ENCODE measurements at regions not wholly inside any gene's neighbourhood (a gene's known extent, or its start where the extent isn't known, plus 50 kb on each side); places are given as distances from the start of the nearest gene placed in this dataset.
A peak's percentile ranks its signal among the peaks of the same experiment; 100 is the strongest.

GRCh38 chr10:29132551-29133111 lies 156.2 kb upstream of the LYZL1 start:
- H3K9ac ChIP-seq (ENCODE audit: low read length): no peak overlapping the region
- H3K9me3 ChIP-seq (ENCODE audit: insufficient read depth, low read depth, low read length): no peaks in the 10 kb centered on the region
- FAIRE-seq (no peak), DNase-seq (ENCODE audit: low read depth) (no peak)
- H3K4me1 Mint-ChIP-seq (ENCODE audit: low read depth, unreplicated experiment): no peaks in the 10 kb centered on the region
- no peaks in the 10 kb centered on the region for H4K20me1 ChIP-seq (ENCODE audit: insufficient read depth, low read length)
- H3K79me2 ChIP-seq (ENCODE audit: insufficient read depth, low read length): no peaks in the 10 kb centered on the region
- TF ChIP-seq, protein P1, sequence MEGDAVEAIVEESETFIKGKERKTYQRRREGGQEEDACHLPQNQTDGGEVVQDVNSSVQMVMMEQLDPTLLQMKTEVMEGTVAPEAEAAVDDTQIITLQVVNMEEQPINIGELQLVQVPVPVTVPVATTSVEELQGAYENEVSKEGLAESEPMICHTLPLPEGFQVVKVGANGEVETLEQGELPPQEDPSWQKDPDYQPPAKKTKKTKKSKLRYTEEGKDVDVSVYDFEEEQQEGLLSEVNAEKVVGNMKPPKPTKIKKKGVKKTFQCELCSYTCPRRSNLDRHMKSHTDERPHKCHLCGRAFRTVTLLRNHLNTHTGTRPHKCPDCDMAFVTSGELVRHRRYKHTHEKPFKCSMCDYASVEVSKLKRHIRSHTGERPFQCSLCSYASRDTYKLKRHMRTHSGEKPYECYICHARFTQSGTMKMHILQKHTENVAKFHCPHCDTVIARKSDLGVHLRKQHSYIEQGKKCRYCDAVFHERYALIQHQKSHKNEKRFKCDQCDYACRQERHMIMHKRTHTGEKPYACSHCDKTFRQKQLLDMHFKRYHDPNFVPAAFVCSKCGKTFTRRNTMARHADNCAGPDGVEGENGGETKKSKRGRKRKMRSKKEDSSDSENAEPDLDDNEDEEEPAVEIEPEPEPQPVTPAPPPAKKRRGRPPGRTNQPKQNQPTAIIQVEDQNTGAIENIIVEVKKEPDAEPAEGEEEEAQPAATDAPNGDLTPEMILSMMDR (IDR thresholded peaks at IDR 0.05; ENCODE audit: insufficient read depth, low read depth, low read length): no peak
- no peak for TF ChIP-seq EZH2 (IDR thresholded peaks at IDR 0.05; ENCODE audit: insufficient read depth, low read length)
- H2AFZ ChIP-seq (ENCODE audit: low read depth, low read length): peak overlapping the region; percentile 60
- H3K4me1 ChIP-seq (ENCODE audit: insufficient read depth, low read length): peaks cover 12% of the 10 kb centered on the region
- no peaks in the 10 kb centered on the region for H3K36me3 ChIP-seq (ENCODE audit: insufficient read depth, low read length)
- H3K27me3 ChIP-seq (ENCODE audit: insufficient read depth, low read length): no peaks in the 10 kb centered on the region
- H3K4me3 ChIP-seq (ENCODE audit: insufficient read depth, low read depth, low read length): no peak overlapping the region
- H3K4me2 ChIP-seq (ENCODE audit: low read length): peak overlapping the region; percentile 45
- H3K27ac Mint-ChIP-seq (ENCODE audit: unreplicated experiment): peak overlapping the region; percentile 35
- no peak overlapping the region for H3K4me3 Mint-ChIP-seq (ENCODE audit: unreplicated experiment)
- no peak overlapping the region for H3K27ac ChIP-seq (ENCODE audit: low read depth, low read length)
- peaks cover 5% of the 10 kb centered on the region for H3K9me3 Mint-ChIP-seq (ENCODE audit: unreplicated experiment)
- H3K27me3 Mint-ChIP-seq (ENCODE audit: low read depth, unreplicated experiment): no peaks in the 10 kb centered on the region
- H3K36me3 Mint-ChIP-seq (ENCODE audit: low read depth, unreplicated experiment): no peaks in the 10 kb centered on the region

GRCh38 chr10:29135337-29135736 lies 153.5 kb upstream of the LYZL1 start:
- H3K4me2 ChIP-seq (ENCODE audit: low read length): no peak overlapping the region
- H3K27ac ChIP-seq (ENCODE audit: low read depth, low read length): no peak overlapping the region
- H3K27me3 ChIP-seq (ENCODE audit: insufficient read depth, low read length): no peaks in the 10 kb centered on the region
- H3K4me3 ChIP-seq (ENCODE audit: insufficient read depth, low read depth, low read length): no peak overlapping the region
- Mint-ChIP-seq H3K4me3 (ENCODE audit: unreplicated experiment) (no peak overlapping the region), H3K27me3 (ENCODE audit: low read depth, unreplicated experiment) (no peaks in the 10 kb centered on the region), H3K27ac (ENCODE audit: unreplicated experiment) (no peak overlapping the region), H3K9me3 (ENCODE audit: unreplicated experiment) (peaks cover 5% of the 10 kb centered on the region), H3K4me1 (ENCODE audit: low read depth, unreplicated experiment) (peaks cover 4% of the 10 kb centered on the region), H3K36me3 (ENCODE audit: low read depth, unreplicated experiment) (no peaks in the 10 kb centered on the region)
- H4K20me1 ChIP-seq (ENCODE audit: insufficient read depth, low read length): no peaks in the 10 kb centered on the region
- no peaks in the 10 kb centered on the region for H3K9me3 ChIP-seq (ENCODE audit: insufficient read depth, low read depth, low read length)
- no peak overlapping the region for H2AFZ ChIP-seq (ENCODE audit: low read depth, low read length)
- FAIRE-seq: no peak
- DNase-seq (ENCODE audit: low read depth): no peak
- H3K79me2 ChIP-seq (ENCODE audit: insufficient read depth, low read length): no peaks in the 10 kb centered on the region
- H3K9ac ChIP-seq (ENCODE audit: low read length): no peak overlapping the region
- H3K36me3 ChIP-seq (ENCODE audit: insufficient read depth, low read length): no peaks in the 10 kb centered on the region
- TF ChIP-seq, protein P1 (IDR thresholded peaks at IDR 0.05; ENCODE audit: insufficient read depth, low read depth, low read length): no peak
- TF ChIP-seq EZH2 (IDR thresholded peaks at IDR 0.05; ENCODE audit: insufficient read depth, low read length): no peak
- H3K4me1 ChIP-seq (ENCODE audit: insufficient read depth, low read length): peaks cover 12% of the 10 kb centered on the region

DNA sequence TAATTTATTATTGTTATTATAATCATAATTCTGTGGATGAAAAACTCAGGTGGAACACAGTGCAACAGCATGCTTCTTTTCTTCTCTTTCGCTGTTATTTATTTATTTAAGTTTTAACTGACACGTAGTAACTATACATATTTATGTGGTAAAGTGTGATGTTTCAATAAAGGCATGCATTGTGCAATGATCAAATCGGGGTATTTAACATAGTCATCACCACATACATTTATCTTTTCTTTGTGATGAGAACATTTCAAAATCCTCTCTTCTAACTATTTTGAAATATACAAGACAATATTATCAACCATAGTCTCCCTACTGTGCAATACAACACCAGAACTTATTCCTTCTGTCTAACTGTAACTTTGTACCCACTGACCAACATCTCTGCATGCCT lies 152.5 kb upstream of the LYZL1 start:
- H3K36me3 ChIP-seq (ENCODE audit: insufficient read depth, low read length): no peaks in the 10 kb centered on the region
- no peak overlapping the region for H3K4me3 Mint-ChIP-seq (ENCODE audit: unreplicated experiment)
- no peaks in the 10 kb centered on the region for H3K27me3 ChIP-seq (ENCODE audit: insufficient read depth, low read length)
- TF ChIP-seq EZH2 (IDR thresholded peaks at IDR 0.05; ENCODE audit: insufficient read depth, low read length): no peak
- TF ChIP-seq, protein P1 (IDR thresholded peaks at IDR 0.05; ENCODE audit: insufficient read depth, low read depth, low read length): no peak
- H3K9me3 ChIP-seq (ENCODE audit: insufficient read depth, low read depth, low read length): no peaks in the 10 kb centered on the region
- H2AFZ ChIP-seq (ENCODE audit: low read depth, low read length): no peak overlapping the region
- no peak overlapping the region for H3K9ac ChIP-seq (ENCODE audit: low read length)
- H3K9me3 Mint-ChIP-seq (ENCODE audit: unreplicated experiment): peaks cover 3% of the 10 kb centered on the region
- H3K4me2 ChIP-seq (ENCODE audit: low read length): no peak overlapping the region
- H3K79me2 ChIP-seq (ENCODE audit: insufficient read depth, low read length): no peaks in the 10 kb centered on the region
- no peaks in the 10 kb centered on the region for H3K27me3 Mint-ChIP-seq (ENCODE audit: low read depth, unreplicated experiment)
- H3K27ac Mint-ChIP-seq (ENCODE audit: unreplicated experiment): no peak overlapping the region
- H3K4me1 ChIP-seq (ENCODE audit: insufficient read depth, low read length): peaks cover 16% of the 10 kb centered on the region
- no peak overlapping the region for H3K4me3 ChIP-seq (ENCODE audit: insufficient read depth, low read depth, low read length)
- peaks cover 14% of the 10 kb centered on the region for H3K4me1 Mint-ChIP-seq (ENCODE audit: low read depth, unreplicated experiment)
- FAIRE-seq (no peak), DNase-seq (ENCODE audit: low read depth) (no peak)
- H4K20me1 ChIP-seq (ENCODE audit: insufficient read depth, low read length): no peaks in the 10 kb centered on the region
- no peak overlapping the region for H3K27ac ChIP-seq (ENCODE audit: low read depth, low read length)
- H3K36me3 Mint-ChIP-seq (ENCODE audit: low read depth, unreplicated experiment): no peaks in the 10 kb centered on the region
